AG04450 (cell line): ENCODE measurements at regions not wholly inside any gene's neighbourhood (a gene's known extent, or its start where the extent isn't known, plus 50 kb on each side); places are given as distances from the start of the nearest gene placed in this dataset.

Source experiments
- CTCF ChIA-PET: fragments of 300-600, 350-600 bp; formaldehyde crosslinking; extraction: SDS; loops from one replicate; lab custom pipeline; 2022; ENCODE audit warnings: antibody characterized with exemption, inconsistent platforms; lab: Charles Lee
- POLR2A ChIA-PET: fragments of 350-600 bp; formaldehyde crosslinking; extraction: SDS; loops from one replicate; lab custom pipeline; 2021; ENCODE audit warnings: antibody characterized with exemption, inconsistent platforms; lab: Yijun Ruan, JAX
- DNase-seq: peaks from one replicate; pipeline ENCODE4 v3.0.0-alpha.2; 2011; ENCODE audit warnings: low read depth, low spot score
- H3K27ac ChIP-seq: one replicate; pipeline ENCODE4 v1.5.1; 2012; ENCODE audit warnings: low read depth, low read length, control low read depth
- H3K27me3 ChIP-seq: one replicate; pipeline ENCODE4 v1.6.0; 2012; ENCODE audit warnings: low read length; ENCODE audit not compliant: control insufficient read depth, insufficient read depth
- H3K4me3 ChIP-seq: 2 replicates; pipeline ENCODE4 v1.5.1; 2011; ENCODE audit warnings: mild to moderate bottlenecking, low read depth, low read length, control low read depth
- H3K9me3 ChIP-seq: 2 replicates; pipeline ENCODE4 v1.5.1; 2012; ENCODE audit warnings: low read length; ENCODE audit not compliant: control insufficient read depth, insufficient read depth
- TF ChIP-seq, protein P1 (sequence below): IDR thresholded peaks from 2 replicates; pipeline ENCODE4 v1.5.1; 2011; ENCODE audit warnings: low read depth, low read length, control low read depth, inconsistent platforms

DNA sequence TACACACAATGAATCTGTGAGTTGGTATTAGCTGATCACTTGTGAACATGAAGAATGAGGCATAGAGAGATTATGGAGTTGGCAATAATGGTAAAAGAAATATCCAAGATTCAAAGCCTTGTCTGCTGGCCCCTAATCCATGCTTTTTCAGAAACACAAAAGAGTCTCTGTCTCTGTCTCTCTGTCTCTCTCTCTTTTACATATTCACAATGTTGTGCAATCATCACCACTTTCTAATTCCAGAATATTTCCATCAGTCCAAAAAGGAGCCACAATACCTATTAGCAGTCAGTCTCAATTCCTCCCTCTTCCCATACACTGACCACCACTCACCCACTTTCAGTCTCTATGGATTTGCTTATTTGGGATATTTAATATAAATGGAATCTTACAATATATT lies 370.1 kb upstream of the CDH8 start:
- Histone ChIP-seq H3K4me3 (no peak overlapping the region), H3K27me3 (no peaks in the 10 kb centered on the region), H3K9me3 (peaks cover 18% of the 10 kb centered on the region), H3K27ac (no peak overlapping the region)
- no peak for DNase-seq
- TF ChIP-seq, protein P1, sequence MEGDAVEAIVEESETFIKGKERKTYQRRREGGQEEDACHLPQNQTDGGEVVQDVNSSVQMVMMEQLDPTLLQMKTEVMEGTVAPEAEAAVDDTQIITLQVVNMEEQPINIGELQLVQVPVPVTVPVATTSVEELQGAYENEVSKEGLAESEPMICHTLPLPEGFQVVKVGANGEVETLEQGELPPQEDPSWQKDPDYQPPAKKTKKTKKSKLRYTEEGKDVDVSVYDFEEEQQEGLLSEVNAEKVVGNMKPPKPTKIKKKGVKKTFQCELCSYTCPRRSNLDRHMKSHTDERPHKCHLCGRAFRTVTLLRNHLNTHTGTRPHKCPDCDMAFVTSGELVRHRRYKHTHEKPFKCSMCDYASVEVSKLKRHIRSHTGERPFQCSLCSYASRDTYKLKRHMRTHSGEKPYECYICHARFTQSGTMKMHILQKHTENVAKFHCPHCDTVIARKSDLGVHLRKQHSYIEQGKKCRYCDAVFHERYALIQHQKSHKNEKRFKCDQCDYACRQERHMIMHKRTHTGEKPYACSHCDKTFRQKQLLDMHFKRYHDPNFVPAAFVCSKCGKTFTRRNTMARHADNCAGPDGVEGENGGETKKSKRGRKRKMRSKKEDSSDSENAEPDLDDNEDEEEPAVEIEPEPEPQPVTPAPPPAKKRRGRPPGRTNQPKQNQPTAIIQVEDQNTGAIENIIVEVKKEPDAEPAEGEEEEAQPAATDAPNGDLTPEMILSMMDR: no peak
- CTCF ChIA-PET: no interaction called here
- POLR2A ChIA-PET: no interaction called here

DNA sequence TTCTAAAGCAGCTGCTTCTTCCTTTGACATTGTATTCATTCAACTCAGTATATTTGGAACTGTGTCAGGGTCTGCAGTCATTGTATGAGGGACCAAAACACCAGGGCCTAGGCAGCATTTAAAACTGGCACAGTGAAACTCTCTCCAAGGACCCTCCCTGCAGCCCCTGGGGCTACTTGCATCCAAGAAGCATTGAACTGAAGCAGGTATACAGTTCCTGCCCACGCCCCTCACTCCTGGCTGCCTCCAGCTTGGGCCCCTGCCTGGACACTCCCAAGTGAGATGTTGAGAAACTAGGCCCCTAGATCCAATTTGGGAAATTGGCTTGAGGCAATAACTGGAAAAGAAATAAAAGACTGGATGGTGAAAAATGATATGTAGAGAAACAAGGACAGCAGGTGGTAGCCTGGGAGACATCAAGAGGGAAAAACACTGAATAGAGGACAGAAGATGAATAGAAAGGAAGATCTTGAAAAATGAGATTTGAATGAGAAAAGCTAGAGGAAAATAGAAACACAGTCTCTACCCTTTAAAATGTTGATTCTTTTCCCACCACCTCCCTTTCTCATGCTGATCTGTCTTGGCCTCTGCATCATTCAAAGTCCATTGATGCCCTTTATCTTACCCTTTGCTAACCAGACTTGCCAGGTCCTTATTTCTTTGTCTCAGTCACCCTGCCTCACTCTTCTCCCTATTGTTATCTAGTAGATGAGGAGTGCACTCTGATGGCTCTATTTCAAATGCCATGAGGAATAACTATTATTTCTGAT lies 368.8 kb upstream of the CDH8 start:
- DNase-seq: no peak

GRCh38 chr16:62392698-62393097 lies 356.5 kb upstream of the CDH8 start:
- ChIA-PET POLR2A (no interaction called here), CTCF (no interaction called here)
- no peak for DNase-seq
- H3K27me3 ChIP-seq: no peaks in the 10 kb centered on the region
- no peak overlapping the region for H3K27ac ChIP-seq
- peaks cover 19% of the 10 kb centered on the region for H3K9me3 ChIP-seq
- TF ChIP-seq, protein P1: no peak
- H3K4me3 ChIP-seq: no peak overlapping the region

More for the DNA sequence above, 368.8 kb upstream of the CDH8 start:
- no peak overlapping the region for H3K27ac ChIP-seq
- H3K9me3 ChIP-seq: peaks cover 15% of the 10 kb centered on the region
- H3K4me3 ChIP-seq: no peak overlapping the region
- ChIA-PET CTCF (no interaction called here), POLR2A (no interaction called here)
- no peaks in the 10 kb centered on the region for H3K27me3 ChIP-seq
- TF ChIP-seq, protein P1: no peak

DNA sequence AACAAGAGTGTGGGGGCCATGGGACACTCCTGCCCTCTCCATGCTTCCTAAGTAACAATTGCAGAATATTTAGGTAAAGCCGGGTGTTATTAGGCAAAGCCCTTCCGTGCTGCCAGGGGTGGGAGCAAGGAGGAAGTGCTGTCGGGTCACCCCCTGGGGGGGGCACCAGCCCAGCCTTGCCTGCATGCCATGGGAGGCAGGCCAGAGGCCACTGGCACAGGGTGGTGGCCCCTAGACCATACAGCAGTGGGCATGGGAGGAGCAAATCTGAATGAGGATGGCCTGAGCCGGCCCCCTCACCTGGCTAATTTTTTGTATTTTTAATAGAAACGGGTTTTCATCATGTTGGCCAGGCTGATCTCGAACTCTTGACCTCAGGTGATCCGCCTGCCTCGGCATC lies 355.7 kb upstream of the CDH8 start:
- CTCF ChIA-PET: no interaction called here
- no peak overlapping the region for H3K4me3 ChIP-seq
- H3K9me3 ChIP-seq: peaks cover 22% of the 10 kb centered on the region
- H3K27ac ChIP-seq: no peak overlapping the region
- DNase-seq: no peak
- TF ChIP-seq, protein P1: no peak
- POLR2A ChIA-PET: no interaction called here
- no peaks in the 10 kb centered on the region for H3K27me3 ChIP-seq

GRCh38 chr16:62391134-62391533 lies 354.9 kb upstream of the CDH8 start:
- Histone ChIP-seq H3K9me3 (peaks cover 25% of the 10 kb centered on the region), H3K4me3 (no peak overlapping the region), H3K27me3 (no peaks in the 10 kb centered on the region), H3K27ac (no peak overlapping the region)
- TF ChIP-seq, protein P1: no peak
- ChIA-PET CTCF (no interaction called here), POLR2A (no interaction called here)
- no peak for DNase-seq
